ENCODE measurements at regions not wholly inside any gene's neighbourhood (a gene's known extent, or its start where the extent isn't known, plus 50 kb on each side); places are given as distances from the start of the nearest gene placed in this dataset.
"Not testable (repeated sequence)": the region's sequence is repeated elsewhere in the genome, so short reads cannot be mapped to it uniquely, and the experiment has no call there.

GRCh38 chr10:42994909-42995308 is 82.0 kb upstream of the RET start:
- H3K36me3 Mint-ChIP-seq; H3K9me3 Mint-ChIP-seq; H3K9me3 ChIP-seq (ENCODE audit: control insufficient read depth in 2 of 2, low read length in 2 of 2); H3K36me3 ChIP-seq (ENCODE audit: control insufficient read depth, insufficient read depth, low read length); H3K4me3 ChIP-seq (ENCODE audit: low read depth, low read length); DNase-seq; H3K27me3 ChIP-seq (ENCODE audit: control insufficient read depth, insufficient read depth, low read length); ATAC-seq (ENCODE audit: low read depth in 2 of 2); H3K4me1 ChIP-seq (ENCODE audit: control insufficient read depth, insufficient read depth, low read length, poor library complexity, severe bottlenecking); H3K4me1 Mint-ChIP-seq; H3K27me3 Mint-ChIP-seq; H3K27ac Mint-ChIP-seq; H3K27ac ChIP-seq (ENCODE audit: insufficient read depth, low read length, poor library complexity, severe bottlenecking); H3K4me3 Mint-ChIP-seq: not testable (repeated sequence)

- H3K27ac Mint-ChIP-seq: no peak overlapping the region
- no peaks in the 10 kb centered on the region for H3K36me3 ChIP-seq (ENCODE audit: control insufficient read depth, insufficient read depth, low read length)
- no peak for DNase-seq
Measured at GRCh38 chr10:42995537-42995936, 81.3 kb upstream of the RET start.

GRCh38 chr10:42996588-42996987 is 80.3 kb upstream of the RET start:
- Mint-ChIP-seq H3K27ac (no peak overlapping the region), H3K4me3 (no peak overlapping the region), H3K4me1 (no peaks in the 10 kb centered on the region), H3K36me3 (no peaks in the 10 kb centered on the region), H3K9me3 (no peaks in the 10 kb centered on the region), H3K27me3 (peaks cover 4% of the 10 kb centered on the region)
- DNase-seq (no peak), ATAC-seq (ENCODE audit: low read depth in 2 of 2) (no peak)
- Histone ChIP-seq H3K27ac (ENCODE audit: insufficient read depth, low read length, poor library complexity, severe bottlenecking) (no peak overlapping the region), H3K27me3 (ENCODE audit: control insufficient read depth, insufficient read depth, low read length) (no peaks in the 10 kb centered on the region), H3K9me3 (ENCODE audit: control insufficient read depth in 2 of 2, low read length in 2 of 2) (no peaks in the 10 kb centered on the region), H3K36me3 (ENCODE audit: control insufficient read depth, insufficient read depth, low read length) (no peaks in the 10 kb centered on the region), H3K4me1 (ENCODE audit: control insufficient read depth, insufficient read depth, low read length, poor library complexity, severe bottlenecking) (no peaks in the 10 kb centered on the region), H3K4me3 (ENCODE audit: low read depth, low read length) (no peak overlapping the region)

More at GRCh38 chr10:42995537-42995936, 81.3 kb upstream of the RET start:
- no peak for ATAC-seq (ENCODE audit: low read depth in 2 of 2)
- no peak overlapping the region for H3K4me3 ChIP-seq (ENCODE audit: low read depth, low read length)
- Mint-ChIP-seq H3K4me3 (no peak overlapping the region), H3K27me3 (peaks cover 4% of the 10 kb centered on the region), H3K9me3 (no peaks in the 10 kb centered on the region), H3K36me3 (no peaks in the 10 kb centered on the region), H3K4me1 (no peaks in the 10 kb centered on the region)
- H3K27me3 ChIP-seq (ENCODE audit: control insufficient read depth, insufficient read depth, low read length): no peaks in the 10 kb centered on the region
- no peaks in the 10 kb centered on the region for H3K4me1 ChIP-seq (ENCODE audit: control insufficient read depth, insufficient read depth, low read length, poor library complexity, severe bottlenecking)
- H3K27ac ChIP-seq (ENCODE audit: insufficient read depth, low read length, poor library complexity, severe bottlenecking): no peak overlapping the region
- no peaks in the 10 kb centered on the region for H3K9me3 ChIP-seq (ENCODE audit: control insufficient read depth in 2 of 2, low read length in 2 of 2)

DNA sequence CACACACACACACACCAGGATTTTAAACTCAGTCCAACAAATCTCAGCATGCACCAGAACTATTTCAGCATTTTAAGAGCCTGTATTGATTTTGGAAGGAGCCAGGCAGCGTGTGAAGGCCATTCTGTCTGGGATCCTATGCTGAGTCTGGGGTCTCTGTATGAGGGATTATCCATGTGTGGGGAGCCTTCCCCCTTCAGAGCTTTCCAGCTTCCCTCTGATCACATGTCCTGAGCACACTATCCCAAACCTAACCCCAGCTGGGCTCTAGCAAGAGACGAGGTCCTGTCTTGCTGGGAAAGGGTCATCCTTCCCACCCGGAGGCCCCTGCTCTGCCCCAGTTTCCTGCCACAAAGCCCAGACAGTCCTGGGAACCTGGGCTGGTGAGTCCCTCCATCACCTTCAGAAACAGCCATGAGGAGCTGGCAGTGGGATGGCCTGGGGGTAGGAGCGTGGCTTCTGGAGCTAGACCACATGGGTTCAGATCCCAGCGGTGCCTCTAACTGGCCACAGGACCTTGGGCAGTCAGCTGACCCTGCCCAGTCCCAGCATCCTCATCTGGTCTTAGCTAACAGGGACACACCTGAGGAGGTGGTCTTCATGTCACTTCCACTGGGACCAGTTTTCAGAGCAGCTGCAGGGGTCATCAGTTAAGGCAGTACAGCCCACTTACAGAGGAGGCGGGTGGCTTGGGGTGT is 79.6 kb upstream of the RET start:
- Mint-ChIP-seq H3K36me3 (no peaks in the 10 kb centered on the region), H3K9me3 (no peaks in the 10 kb centered on the region), H3K27ac (no peak overlapping the region), H3K4me1 (no peaks in the 10 kb centered on the region), H3K4me3 (no peak overlapping the region), H3K27me3 (peaks cover 4% of the 10 kb centered on the region)
- Histone ChIP-seq H3K27me3 (ENCODE audit: control insufficient read depth, insufficient read depth, low read length) (no peaks in the 10 kb centered on the region), H3K4me1 (ENCODE audit: control insufficient read depth, insufficient read depth, low read length, poor library complexity, severe bottlenecking) (no peaks in the 10 kb centered on the region), H3K36me3 (ENCODE audit: control insufficient read depth, insufficient read depth, low read length) (no peaks in the 10 kb centered on the region), H3K9me3 (ENCODE audit: control insufficient read depth in 2 of 2, low read length in 2 of 2) (no peaks in the 10 kb centered on the region), H3K27ac (ENCODE audit: insufficient read depth, low read length, poor library complexity, severe bottlenecking) (no peak overlapping the region), H3K4me3 (ENCODE audit: low read depth, low read length) (no peak overlapping the region)
- DNase-seq: no peak
- no peak for ATAC-seq (ENCODE audit: low read depth in 2 of 2)

- Mint-ChIP-seq H3K36me3 (no peaks in the 10 kb centered on the region), H3K27me3 (peaks cover 4% of the 10 kb centered on the region), H3K4me1 (no peaks in the 10 kb centered on the region), H3K9me3 (no peaks in the 10 kb centered on the region), H3K4me3 (no peak overlapping the region), H3K27ac (no peak overlapping the region)
- ATAC-seq (ENCODE audit: low read depth in 2 of 2) (no peak), DNase-seq (no peak)
- H3K9me3 ChIP-seq (ENCODE audit: control insufficient read depth in 2 of 2, low read length in 2 of 2): no peaks in the 10 kb centered on the region
- no peak overlapping the region for H3K4me3 ChIP-seq (ENCODE audit: low read depth, low read length)
- H3K36me3 ChIP-seq (ENCODE audit: control insufficient read depth, insufficient read depth, low read length): no peaks in the 10 kb centered on the region
- H3K27me3 ChIP-seq (ENCODE audit: control insufficient read depth, insufficient read depth, low read length): no peaks in the 10 kb centered on the region
- H3K4me1 ChIP-seq (ENCODE audit: control insufficient read depth, insufficient read depth, low read length, poor library complexity, severe bottlenecking): no peaks in the 10 kb centered on the region
- H3K27ac ChIP-seq (ENCODE audit: insufficient read depth, low read length, poor library complexity, severe bottlenecking): no peak overlapping the region
Measured at GRCh38 chr10:42997849-42998165, 79.1 kb upstream of the RET start.

DNA sequence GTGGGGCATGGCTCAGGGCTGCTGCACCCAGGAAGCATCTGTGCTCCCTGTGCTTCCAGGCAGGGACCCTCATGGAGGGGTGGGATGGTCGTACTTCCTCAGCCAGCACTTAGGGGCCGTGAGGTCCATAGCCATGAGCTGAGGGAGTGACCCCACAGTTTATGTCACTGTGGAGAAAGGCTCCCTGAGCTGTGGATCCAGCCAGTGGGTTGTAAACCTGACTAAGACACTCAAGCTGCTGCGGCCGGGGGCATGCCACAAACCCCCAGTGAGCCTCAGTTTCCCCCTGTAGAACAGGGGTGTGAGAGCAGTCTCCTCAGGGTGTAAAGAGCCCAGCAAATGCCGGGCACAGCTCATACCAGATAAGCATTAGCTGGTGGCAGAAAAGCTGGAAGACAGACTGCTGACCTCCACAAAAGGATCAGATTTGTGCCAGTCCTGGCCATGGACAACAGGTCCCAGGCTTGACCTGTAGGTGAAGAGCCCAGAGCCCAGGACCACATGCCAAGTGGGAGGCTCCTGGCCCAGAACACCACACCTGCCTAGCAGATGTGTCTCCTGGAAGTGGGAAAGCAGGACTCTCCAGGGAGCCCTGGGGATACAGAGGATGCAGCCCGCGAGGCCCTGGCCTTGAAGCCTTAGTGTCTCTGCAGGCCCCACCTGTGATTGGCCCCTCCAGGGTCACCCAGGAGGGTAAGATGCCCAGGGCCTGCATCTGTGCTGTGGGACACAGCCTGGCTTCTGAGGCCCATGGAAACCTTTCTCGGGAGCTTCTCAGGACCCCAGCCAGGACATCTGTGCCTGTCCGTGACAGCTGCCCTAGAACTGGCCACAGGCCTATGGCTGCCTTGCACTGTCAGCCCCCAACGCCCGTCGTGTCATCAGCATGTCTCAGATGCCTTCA is 78.1 kb upstream of the RET start:
- H3K4me1 Mint-ChIP-seq: no peaks in the 10 kb centered on the region
- ATAC-seq (ENCODE audit: low read depth in 2 of 2): no peak
- Histone ChIP-seq H3K4me1 (ENCODE audit: control insufficient read depth, insufficient read depth, low read length, poor library complexity, severe bottlenecking) (no peaks in the 10 kb centered on the region), H3K27ac (ENCODE audit: insufficient read depth, low read length, poor library complexity, severe bottlenecking) (no peak overlapping the region), H3K4me3 (ENCODE audit: low read depth, low read length) (no peak overlapping the region), H3K9me3 (ENCODE audit: control insufficient read depth in 2 of 2, low read length in 2 of 2) (no peaks in the 10 kb centered on the region), H3K36me3 (ENCODE audit: control insufficient read depth, insufficient read depth, low read length) (no peaks in the 10 kb centered on the region), H3K27me3 (ENCODE audit: control insufficient read depth, insufficient read depth, low read length) (no peaks in the 10 kb centered on the region)
- H3K36me3 Mint-ChIP-seq: no peaks in the 10 kb centered on the region
- H3K9me3 Mint-ChIP-seq: no peaks in the 10 kb centered on the region
- DNase-seq: no peak
- H3K27ac Mint-ChIP-seq: no peak overlapping the region
- peaks cover 4% of the 10 kb centered on the region for H3K27me3 Mint-ChIP-seq
- no peak overlapping the region for H3K4me3 Mint-ChIP-seq

DNA sequence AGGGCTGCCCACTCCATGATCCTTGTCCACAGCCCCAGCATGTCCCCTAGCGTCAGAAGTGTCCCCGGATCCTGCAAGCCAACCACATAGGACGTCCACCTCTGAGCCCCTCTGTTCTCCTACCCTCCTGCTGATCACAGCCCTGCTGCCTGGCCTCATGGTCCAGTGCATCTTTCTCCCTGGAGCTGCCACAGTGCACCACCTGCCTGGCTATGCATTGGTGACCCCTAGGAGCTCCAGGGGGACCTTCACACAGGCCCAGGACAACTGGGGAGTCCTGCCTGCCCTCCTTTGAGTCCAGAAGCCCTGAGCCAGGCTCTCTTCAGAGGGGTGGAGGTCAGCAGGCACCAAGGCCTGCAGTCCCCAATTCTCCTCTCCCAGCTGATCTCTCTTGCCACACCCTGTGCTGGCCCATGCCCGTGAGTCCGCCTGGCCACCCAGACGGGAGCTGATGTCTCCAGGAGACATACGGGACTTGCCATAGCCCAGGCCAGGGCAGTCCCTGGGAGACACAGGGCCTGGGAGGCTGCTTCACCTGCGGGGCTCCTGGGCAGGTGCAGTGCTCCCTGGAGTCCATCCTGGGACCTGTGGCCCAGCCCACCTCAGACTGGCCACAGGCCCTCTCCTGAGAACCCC is 77.4 kb upstream of the RET start:
- H3K9me3 ChIP-seq (ENCODE audit: control insufficient read depth in 2 of 2, low read length in 2 of 2): no peaks in the 10 kb centered on the region
- no peak overlapping the region for H3K27ac ChIP-seq (ENCODE audit: insufficient read depth, low read length, poor library complexity, severe bottlenecking)
- Mint-ChIP-seq H3K27ac (no peak overlapping the region), H3K4me3 (no peak overlapping the region), H3K27me3 (peaks cover 4% of the 10 kb centered on the region), H3K36me3 (no peaks in the 10 kb centered on the region), H3K4me1 (no peaks in the 10 kb centered on the region), H3K9me3 (no peaks in the 10 kb centered on the region)
- no peaks in the 10 kb centered on the region for H3K27me3 ChIP-seq (ENCODE audit: control insufficient read depth, insufficient read depth, low read length)
- H3K4me3 ChIP-seq (ENCODE audit: low read depth, low read length): no peak overlapping the region
- ATAC-seq (ENCODE audit: low read depth in 2 of 2): no peak
- no peak for DNase-seq
- H3K36me3 ChIP-seq (ENCODE audit: control insufficient read depth, insufficient read depth, low read length): no peaks in the 10 kb centered on the region
- no peaks in the 10 kb centered on the region for H3K4me1 ChIP-seq (ENCODE audit: control insufficient read depth, insufficient read depth, low read length, poor library complexity, severe bottlenecking)

Data from CD4-positive, CD25-positive, alpha-beta regulatory T cell (primary cell).